ENCODE measurements at regions not wholly inside any gene's neighbourhood (a gene's known extent, or its start where the extent isn't known, plus 50 kb on each side); places are given as distances from the start of the nearest gene placed in this dataset.
"Not testable (repeated sequence)": the region's sequence is repeated elsewhere in the genome, so short reads cannot be mapped to it uniquely, and the experiment has no call there.

DNA sequence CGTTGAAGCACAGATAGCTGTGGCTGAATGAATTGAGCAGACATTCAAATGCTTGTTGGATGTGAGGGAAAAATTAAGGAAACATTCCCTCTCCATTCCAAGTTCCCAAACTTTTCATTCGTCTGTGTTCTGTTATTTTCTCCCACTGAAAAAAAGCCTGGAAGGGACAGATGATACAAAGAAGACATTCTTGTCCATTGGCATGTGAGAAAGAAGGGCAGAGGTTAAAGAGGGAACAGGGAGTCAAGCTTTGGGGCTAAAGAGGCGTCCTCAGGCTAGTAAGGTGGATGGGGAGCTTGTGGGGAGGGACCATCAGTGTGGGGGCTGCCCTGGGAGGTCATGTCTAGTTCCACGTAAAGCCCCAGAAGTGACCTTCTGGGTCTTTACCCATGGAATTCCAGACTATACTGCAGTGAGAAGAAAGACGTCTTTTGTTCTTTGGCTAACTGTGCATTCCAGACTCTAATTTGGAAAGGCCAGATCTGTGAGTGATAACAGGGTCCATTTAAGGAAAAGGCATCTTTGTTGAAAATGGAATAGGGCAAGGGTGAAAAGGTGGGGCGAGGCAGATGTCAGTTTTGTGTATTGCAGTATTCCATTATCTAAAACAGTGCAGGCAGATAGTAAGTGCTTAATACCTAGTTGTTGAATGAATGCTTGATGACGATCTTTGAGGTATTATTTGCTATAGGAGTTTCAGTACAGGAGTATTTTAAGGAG, 117.5 kb downstream of the SOX4 start:
- DNase-seq, result no peak

DNA sequence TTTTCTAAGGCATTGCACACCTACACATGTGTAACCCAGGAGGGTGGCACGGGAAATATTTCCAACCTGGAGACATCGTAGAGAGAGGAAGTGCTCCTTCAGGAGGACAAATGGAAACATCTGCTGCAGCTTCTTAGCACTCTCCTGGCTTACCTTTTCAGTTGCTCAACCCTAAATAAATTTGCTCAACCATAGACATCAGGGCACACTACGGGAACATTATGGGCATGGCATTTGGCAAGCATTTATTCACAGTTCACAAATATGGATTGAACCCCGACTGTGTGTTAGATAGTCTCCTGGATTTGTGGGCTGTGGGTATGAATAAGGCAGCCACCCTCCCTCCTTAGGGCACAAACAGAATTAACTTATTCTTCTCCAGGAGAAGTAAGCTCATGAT, 118.7 kb downstream of the SOX4 start:
- no peak for DNase-seq

DNA sequence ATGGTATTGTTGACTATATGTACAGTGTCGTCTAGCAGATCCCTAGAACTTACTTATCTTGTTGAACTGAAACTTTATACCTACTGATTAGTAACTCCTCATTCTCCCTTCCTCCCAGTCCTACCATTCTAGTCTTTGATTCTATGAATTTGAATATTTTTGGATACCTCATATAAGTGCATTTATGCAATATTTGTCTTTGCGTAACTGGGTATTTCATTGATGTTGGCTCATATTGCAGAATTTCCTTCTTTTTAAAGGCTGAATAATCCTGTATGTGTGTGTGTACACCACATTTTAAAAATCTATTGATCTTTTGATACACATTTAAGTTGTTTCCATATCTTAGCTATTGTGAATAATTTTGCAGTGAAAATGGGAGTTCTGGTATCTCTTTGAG, 119.9 kb downstream of the SOX4 start:
- DNase-seq, result no peak

DNA sequence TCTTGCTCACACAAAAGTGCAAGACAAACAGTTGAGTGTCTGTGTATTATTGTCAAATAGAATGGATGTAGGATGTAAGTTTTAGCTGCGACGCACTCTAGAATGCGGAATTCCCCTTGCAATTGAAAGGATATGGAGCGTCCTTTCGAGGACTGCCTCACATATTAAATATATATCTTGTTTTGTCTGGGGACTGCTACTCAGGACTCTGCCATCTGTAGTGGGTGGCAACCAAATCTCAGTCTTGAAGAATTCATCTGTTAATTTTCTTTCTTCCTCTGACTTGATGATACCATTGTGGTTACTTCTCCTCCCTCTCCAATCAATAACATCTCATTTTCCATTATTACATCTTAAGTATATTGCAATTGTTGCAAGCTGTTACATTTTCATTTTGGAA, 121.6 kb downstream of the SOX4 start:
- DNase-seq, result no peak

DNA sequence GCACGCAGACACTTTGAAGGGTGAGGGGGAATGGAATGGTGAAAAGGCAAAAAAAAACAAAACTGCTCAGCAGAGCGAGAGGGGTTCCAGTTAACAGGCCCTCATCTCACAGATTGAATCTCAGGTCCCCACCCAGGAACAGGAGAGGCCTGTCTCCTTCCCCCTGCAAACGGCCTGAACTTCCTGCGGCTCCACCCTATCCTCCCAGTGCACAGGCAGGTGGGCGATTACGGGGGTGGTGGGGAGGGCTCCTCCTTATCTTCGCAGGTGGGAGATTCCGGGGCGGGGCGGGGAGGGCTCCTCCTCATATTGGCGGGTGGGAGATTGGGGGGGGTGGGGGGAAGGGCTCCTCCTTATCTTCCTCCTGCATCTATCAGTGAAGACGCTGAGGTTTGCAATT, 129.0 kb downstream of the SOX4 start:
- DNase-seq, result no peak

DNA sequence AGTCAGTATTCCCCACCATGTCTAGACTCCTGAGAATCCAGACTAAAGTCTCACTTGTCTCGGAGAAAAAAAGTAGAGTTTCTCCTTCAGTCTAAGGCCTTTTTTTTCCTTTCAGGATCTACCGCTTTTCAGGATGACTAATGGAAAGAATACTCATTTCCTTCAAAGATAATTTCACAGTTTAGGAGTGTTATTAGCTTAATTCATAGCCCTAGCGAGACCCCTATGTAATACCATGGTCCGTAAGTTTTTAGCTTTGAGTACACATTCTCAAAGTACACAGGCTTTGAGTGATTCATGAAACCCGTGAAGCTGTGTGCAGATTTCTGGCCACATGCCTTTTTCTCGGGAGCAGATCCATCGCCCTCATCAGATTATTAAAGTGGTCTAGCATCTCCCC, 133.1 kb downstream of the SOX4 start:
- no peak for DNase-seq

DNA sequence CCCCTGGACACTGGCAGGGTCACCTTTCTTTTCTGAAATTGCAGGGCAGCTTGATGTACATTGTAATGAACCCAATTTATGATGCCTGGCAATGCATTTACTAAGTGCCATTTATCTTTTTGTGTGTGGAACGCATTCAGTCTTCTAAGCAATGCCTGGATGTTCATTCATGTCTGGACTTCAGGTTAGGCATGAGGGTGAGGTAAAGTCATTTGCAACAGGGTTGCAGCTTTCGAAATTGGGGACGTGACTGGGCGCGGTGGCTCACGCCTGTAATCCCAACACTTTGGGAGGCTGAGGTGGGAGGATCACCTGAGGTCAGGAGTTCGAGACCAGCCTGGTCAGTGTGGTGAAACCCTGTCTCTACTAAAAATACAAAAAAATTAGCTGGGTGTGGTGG, 134.6 kb downstream of the SOX4 start:
- no peak for DNase-seq

DNA sequence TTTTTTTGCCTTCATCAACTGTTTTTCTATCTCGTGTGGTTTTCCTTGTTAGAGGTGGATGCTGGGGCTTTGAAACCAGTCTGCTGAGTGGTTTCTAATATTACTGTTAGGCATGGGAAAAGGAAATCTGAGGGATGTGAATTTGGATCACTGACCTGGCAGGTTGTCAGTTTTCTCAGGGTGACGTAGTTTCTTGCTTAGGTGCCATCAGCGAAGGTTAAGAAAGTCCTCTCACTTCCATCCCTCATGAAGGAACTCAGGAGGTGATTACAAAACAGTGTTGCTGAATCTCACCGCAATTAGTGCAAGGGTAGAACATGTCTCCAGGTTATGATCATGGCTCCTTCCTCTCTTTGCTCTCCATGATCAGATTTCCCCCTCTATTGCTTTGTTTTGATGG, 135.9 kb downstream of the SOX4 start:
- no peak for DNase-seq

DNA sequence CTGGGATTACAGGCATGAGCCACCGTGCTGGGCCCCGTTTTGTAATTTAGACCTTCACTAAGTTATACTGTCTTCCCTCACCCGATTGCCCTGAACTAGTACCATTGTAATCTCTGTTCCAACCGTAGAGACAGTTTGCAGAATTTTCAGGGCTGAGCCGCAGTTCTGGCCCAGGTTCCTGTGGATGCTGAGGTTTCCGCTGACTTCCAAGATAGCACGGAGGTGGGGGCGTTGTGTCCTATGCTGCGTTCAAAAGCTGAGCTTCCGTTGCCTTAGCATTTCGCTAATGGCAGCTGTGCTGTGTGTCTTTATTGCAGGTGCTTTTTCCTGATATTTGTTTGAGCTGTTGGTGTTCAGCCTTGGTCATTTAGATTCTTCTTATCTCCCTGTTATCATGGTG, 137.0 kb downstream of the SOX4 start:
- no peak for DNase-seq

DNA sequence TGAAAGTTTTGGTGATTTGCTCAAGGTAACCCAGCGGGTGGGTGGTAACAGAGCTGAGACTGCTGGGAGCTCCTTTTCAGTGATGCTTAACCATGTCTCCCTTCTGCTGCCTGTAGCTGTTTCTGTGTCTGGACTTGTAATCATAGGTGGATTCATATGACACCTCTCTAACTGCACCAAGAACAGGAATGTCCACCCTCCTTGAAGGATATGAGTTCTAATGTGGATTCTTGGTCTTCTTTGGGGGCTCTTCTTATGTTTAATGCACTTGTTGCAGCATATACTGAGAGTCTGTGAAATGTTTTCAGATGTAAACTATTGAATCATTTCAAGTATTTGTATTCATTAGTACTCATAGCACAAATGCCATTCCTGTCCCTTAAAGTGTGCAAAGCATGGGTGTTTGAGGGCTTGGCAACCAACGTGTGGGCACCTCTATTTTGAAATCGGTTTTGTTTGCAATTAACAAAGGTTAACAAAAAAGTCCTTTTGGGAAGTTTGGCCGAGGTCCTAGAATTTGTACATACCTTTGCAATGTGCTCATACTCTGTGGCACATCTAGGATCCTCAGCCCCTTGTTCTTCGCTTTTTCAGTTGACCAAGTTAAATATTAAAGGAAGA, 138.0 kb downstream of the SOX4 start:
- no peak for DNase-seq

DNA sequence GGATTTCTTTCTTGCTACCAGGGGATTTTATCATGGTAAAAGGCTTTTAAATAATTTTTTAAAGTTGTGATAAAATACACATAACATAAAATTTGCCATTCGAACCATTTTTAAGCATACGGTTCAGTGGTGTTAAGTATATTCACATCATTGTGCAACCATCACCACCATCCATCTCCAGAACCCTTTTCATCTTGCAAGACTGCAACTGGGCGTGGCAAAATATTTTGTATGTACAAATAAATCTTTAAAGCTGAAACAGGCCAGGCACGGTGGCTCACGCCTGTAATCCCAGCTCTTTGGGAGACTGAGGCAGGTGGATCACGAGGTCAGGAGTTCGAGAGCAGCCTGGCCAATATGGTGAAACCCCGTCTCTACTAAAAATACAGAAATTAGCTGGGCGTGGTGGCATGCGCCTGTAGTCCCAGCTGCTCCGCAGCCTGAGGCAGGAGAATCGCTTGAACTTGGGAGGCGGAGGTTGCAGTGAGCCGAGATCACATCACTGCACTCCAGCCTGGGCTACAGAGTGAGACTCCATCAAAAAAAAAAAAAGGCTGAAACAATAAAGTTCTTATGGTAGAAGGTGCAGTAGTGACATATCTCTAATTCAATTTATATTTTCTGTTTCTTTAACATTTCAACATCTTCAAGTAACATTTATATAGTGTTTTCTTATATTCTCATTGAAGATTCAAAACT, 138.6 kb downstream of the SOX4 start:
- DNase-seq, result not testable (repeated sequence)

DNA sequence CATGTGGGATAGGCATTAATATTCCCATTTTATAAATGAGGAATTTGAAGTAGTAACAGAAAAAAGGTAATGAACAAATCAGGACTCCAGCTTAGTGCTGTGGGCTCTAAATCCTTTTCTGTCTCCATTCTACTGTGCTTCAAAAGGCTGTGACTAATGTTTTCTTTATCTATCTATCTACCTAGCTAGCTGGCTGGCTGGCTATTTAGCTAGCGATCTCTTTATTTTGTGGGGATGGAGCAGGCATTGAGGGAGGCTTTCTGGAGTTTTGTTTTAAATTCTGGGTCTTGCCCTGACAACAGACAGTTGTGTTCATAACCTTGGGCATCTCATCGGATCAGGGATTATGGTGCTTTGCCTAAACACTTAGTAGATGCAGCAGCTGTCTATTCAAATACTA, 139.2 kb downstream of the SOX4 start:
- DNase-seq, result no peak

DNA sequence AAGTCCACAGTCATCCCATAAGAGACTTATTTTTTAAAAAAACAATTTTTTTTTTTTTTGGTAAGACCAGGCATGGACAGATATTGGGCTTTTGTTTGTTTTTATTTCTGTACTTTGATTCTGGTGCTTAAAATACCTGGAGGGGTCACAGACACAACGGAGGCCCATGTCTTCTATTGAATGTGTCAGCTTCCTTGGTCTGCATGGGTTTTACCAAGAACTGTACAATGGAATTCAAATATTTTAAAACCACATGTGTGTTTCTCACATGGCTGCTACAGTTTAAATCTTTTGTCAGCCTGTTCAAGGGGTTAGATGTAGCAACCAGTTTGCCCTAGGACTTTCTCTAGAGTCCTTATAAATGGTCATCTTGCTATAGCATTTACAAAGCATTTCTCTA, 139.8 kb downstream of the SOX4 start:
- DNase-seq, result no peak

DNA sequence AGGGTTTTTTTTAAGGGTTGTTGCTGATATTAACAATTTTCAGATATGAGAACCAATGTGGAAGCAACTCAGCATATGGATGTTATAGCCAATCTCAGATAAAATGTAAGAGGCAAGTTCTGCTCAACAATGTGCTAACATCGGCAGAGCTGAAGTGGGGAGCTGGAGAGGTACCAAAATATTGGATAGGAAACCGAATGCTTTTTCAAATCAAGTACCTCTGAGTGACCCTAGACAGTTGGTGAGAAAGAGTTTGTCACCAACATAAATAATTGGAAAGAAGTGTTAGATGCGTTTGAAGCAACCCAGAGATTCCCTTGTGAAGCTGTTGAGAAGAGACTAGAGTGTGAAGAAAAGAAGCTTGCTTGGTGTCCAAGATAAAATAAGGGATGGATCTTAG, 140.7 kb downstream of the SOX4 start:
- DNase-seq, result no peak

DNA sequence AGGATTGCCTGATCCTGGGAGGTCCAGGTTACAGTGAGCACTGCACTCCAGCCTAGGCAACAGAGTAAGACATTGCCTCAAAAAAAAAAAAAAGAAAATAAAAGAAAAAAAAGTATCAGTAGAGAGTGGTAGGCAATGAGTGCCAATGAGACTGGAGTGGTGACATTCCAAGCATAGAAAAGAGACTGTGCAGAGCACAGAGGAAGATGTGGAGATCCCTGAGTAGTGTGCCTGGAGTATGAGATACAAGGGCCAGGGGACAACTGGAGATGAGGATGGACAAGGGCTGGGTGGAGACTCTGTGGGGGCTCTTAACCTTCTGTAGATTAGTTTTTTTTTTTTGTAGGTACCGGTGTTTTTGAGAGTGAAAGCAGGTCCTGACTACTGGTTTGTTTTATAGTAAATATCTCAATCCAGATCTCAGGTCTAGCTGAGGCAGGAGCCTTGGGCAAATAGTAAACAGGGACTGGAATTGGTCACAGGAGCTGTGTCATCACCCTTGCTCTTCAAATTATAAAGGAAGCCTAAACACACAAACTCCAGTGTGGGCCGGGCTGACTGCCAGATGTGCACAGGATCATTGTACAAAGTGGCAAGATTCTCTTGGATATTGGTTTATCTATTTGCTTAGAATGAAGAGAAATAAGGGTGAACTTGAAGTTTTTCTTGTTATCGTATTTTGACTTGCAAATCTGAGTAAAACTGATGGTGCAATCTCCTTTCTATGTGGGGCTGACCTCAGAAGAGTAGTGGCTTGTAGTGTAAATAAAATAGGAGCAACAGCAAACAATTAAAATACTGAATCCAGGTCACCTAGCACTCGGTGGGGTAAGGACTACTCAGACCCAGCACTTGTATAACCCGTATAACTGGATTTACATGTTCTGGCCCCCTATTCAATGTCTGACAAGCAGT, 144.9 kb downstream of the SOX4 start:
- DNase-seq, result no peak

DNA sequence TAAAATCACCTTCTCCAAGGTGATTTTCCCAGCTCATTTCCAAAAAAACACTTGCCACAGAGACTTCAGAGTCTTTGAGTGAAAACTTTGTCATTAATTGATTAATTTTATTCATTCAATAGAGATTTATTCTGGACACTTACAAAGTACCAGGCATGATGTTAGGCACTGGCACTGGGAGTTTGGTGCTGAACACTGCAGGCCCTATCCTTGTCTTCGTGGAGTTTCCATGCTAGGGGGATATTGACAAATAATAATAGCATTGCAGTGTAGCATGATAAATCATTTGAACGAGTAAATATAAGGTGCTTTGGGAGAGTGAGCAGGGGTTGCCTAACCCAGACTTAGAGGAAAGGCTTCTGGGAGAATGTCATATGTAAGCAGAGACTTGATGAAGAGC, 145.7 kb downstream of the SOX4 start:
- no peak for DNase-seq

DNA sequence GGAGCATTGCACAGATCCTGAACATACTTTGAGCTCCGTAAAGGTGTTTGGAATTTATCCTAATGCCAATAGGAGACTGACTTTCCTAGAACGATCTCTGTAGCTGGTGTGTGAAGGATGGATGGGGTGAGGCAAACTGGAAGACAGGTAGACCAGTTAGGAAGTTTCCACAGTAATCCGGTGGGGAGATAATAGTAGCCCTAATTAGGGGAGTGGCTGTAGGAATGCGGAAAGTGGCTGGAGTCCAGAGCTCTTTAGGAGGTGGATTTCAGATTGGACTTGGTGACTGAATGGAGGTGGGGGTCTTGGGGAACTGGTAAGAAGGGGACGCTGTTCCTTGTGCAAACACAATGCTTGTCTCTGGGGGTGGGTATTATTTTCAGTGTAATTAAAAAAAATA, 146.3 kb downstream of the SOX4 start:
- no peak for DNase-seq

DNA sequence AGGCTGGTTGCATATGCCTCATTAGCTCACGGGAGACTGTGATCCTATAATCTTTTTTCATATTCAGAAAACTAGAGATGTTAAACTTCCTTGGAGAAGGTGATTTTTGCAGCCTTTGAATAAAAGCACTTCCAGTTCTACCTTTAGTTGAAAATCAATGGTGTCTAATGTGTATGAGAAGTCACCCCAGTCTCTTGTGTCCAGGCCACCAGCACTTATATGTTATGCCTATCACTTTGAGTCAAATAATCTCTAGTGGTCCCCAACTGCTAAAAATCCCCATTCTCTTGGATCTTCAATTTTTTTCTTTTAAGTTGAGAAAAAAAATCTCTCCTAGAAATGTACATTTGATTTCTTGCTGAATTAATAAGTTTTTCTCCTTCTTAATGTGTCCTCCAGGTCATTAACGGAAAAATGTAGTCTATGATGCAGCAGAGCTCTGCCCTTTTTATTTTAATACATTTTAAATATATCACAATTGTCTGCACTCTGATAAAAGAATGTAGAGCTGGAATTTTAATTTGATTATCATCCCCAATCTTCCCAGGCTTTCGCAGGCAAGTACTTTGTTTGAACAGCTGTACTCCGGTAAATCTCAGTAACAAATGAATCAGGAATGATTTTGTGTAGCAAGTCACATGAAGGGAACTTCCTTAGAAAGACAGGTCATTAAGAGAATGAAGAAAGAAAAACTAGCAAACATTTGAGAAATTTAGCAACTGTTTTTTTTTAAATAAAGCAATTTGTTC, 147.0 kb downstream of the SOX4 start:
- DNase-seq, result no peak

DNA sequence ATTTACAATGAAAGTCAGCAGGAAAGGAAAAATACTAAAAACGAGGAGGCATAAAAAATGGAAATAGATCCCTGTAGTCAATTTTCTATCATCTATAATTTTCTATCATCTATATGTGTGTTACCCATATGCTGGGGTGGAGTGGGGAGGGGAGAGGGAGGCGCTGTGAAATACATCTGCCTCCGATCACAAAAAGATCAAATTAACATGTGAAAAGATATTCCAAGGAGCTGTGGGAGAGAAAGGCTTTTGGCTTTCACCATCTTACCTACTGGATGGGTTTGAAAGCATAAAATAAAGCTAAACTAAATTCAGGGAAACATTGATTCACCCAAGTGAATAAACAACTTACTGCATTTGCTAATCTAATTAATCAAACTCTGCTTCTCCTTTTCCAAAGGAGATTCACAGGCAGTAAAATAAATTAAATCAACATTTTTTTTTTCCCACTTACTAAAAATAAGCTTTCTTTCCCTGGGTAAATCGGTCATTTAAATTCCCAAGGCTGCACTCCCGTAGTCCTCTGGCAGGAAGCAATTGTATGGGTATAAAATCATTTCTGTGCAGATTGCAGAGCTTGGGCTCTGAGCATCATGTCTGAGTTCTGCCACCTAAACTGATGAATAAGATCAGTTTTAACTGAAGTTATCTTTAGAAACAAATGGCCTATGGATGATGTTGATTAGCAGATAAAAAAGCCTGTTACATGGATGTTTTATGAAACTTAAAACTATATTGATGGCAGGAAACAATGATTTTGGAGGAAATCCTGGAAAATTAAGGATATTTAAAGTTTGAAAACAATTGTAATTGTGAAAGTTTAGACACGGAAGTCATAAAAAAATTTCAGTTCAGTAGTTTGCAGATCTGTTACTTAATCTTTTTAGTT, 147.9 kb downstream of the SOX4 start:
- no peak for DNase-seq

DNA sequence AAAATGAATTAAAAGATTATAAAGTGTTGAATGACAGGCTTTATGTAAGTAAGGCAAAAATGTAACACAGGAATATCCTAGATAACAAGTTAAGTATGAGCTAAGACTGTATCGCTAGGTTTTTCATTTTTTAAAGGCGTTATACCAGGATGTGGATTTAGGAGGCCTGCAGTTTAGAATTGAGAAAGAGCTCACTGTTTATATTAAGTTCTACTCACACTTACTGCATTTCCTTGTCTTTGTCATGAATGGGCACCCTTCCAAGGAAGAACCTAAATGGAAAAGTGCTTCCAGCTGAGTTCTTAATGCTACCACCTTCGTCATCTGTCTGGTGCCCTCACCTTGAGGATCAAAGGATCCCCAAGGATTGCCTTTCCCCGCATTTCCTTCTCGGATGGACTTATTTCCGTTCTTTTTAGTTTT, 148.7 kb downstream of the SOX4 start:
- no peak for DNase-seq

DNA sequence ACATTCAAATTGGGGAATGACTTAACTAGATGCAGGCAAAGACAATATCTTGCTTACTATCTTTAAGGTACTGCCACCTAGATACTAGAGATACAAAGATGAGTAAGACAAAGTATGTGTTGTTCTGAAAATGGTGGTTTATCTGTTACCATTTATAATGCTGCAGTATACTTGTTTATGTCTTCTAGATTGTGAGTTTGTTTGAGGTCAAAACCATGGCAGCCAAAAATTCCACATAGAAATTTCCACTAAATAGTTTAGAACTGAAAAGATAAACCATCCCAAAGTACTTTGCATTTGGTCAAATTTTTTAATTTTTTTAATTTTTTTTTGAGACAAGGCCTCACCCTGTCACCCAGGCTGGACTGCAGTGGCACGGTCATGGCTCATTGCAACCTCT, 150.8 kb downstream of the SOX4 start:
- DNase-seq, result no peak
